ENCODE measurements at regions not wholly inside any gene's neighbourhood (a gene's known extent, or its start where the extent isn't known, plus 50 kb on each side); places are given as distances from the start of the nearest gene placed in this dataset.

GRCh38 chr21:14753069-14753465 is 207.0 kb upstream of the SAMSN1 start:
- no peak overlapping the region for H3K4me3 ChIP-seq (ENCODE audit: low read depth, low read length)
- ChIA-PET CTCF (no interaction called here), POLR2A (no interaction called here)
- H3K27me3 ChIP-seq (ENCODE audit: control insufficient read depth, insufficient read depth, low read length), result no peaks in the 10 kb centered on the region
- TF ChIP-seq, protein P1, sequence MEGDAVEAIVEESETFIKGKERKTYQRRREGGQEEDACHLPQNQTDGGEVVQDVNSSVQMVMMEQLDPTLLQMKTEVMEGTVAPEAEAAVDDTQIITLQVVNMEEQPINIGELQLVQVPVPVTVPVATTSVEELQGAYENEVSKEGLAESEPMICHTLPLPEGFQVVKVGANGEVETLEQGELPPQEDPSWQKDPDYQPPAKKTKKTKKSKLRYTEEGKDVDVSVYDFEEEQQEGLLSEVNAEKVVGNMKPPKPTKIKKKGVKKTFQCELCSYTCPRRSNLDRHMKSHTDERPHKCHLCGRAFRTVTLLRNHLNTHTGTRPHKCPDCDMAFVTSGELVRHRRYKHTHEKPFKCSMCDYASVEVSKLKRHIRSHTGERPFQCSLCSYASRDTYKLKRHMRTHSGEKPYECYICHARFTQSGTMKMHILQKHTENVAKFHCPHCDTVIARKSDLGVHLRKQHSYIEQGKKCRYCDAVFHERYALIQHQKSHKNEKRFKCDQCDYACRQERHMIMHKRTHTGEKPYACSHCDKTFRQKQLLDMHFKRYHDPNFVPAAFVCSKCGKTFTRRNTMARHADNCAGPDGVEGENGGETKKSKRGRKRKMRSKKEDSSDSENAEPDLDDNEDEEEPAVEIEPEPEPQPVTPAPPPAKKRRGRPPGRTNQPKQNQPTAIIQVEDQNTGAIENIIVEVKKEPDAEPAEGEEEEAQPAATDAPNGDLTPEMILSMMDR (IDR thresholded peaks at IDR 0.05; ENCODE audit: insufficient read depth, low read depth, low read length), result no peak
- no peak for DNase-seq (ENCODE audit: low read depth)
- H3K36me3 ChIP-seq (ENCODE audit: control insufficient read depth, insufficient read depth, low read length), result no peaks in the 10 kb centered on the region

GRCh38 chr21:14752345-14752909 is 206.3 kb upstream of the SAMSN1 start:
- Histone ChIP-seq H3K27me3 (ENCODE audit: control insufficient read depth, insufficient read depth, low read length) (no peaks in the 10 kb centered on the region), H3K4me3 (ENCODE audit: low read depth, low read length) (no peak overlapping the region), H3K36me3 (ENCODE audit: control insufficient read depth, insufficient read depth, low read length) (no peaks in the 10 kb centered on the region)
- ChIA-PET POLR2A (no interaction called here), CTCF (no interaction called here)
- TF ChIP-seq, protein P1 (IDR thresholded peaks at IDR 0.05; ENCODE audit: insufficient read depth, low read depth, low read length), result no peak
- no peak for DNase-seq (ENCODE audit: low read depth)

DNA sequence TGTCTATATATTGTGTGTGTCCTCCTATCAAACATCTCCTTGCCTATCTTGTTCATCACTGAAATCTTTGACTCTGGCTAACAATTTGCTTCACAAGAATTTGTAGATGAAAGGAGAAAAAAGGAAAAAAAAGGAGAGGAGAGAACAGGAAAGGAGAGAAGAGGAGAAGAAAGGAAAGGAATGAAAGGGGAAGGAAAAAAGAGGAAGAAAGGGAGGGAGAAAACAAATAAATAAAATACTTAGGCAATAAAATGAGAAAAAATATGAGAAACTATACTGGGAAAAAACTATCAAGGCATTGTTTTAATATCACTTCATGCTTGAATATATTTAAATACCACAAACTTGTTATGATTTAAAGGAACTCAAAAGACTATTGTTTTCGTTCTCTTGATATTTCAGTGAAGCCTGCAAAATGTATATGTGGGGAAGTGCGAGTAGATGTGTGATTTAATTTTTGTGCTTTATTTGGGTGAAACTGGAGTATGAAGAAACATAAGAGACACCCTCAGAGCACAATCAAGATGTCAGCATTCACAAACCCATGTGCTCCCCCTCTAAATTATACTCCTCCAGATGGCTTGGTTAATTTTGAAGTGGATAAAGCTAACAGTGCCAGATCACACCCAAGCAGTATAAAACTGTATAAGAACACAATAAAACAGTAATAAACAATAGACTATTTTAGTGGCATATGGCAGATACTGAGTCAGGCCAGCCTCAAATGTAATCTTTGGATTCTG is 205.7 kb upstream of the SAMSN1 start:
- Histone ChIP-seq H3K4me3 (ENCODE audit: low read depth, low read length) (no peak overlapping the region), H3K36me3 (ENCODE audit: control insufficient read depth, insufficient read depth, low read length) (no peaks in the 10 kb centered on the region), H3K27me3 (ENCODE audit: control insufficient read depth, insufficient read depth, low read length) (no peaks in the 10 kb centered on the region)
- POLR2A ChIA-PET, result no interaction called here
- CTCF ChIA-PET, result no interaction called here
- TF ChIP-seq, protein P1 (IDR thresholded peaks at IDR 0.05; ENCODE audit: insufficient read depth, low read depth, low read length), result no peak
- no peak for DNase-seq (ENCODE audit: low read depth)

DNA sequence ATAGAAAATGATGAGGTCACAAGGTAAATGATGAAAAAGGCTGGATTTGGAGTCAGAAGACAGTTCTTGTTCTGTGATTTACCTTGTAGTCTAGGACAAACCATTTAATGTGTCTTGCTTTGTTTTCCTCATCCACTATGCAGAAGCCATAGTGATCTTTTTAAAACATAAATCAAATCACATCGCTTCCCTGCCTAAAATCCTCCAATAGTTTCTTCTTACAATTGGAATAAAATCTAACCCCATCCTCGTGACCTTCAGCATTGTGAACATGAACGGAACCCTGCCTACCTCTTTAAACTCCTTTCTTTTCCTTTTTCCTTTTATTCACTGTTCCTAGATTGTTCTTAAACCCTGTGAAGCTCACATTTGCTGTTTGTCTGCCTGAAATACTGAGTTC is 204.9 kb upstream of the SAMSN1 start:
- TF ChIP-seq, protein P1 (IDR thresholded peaks at IDR 0.05; ENCODE audit: insufficient read depth, low read depth, low read length), result no peak
- Histone ChIP-seq H3K36me3 (ENCODE audit: control insufficient read depth, insufficient read depth, low read length) (no peaks in the 10 kb centered on the region), H3K27me3 (ENCODE audit: control insufficient read depth, insufficient read depth, low read length) (no peaks in the 10 kb centered on the region), H3K4me3 (ENCODE audit: low read depth, low read length) (no peak overlapping the region)
- DNase-seq (ENCODE audit: low read depth), result no peak
- ChIA-PET POLR2A (no interaction called here), CTCF (no interaction called here)

- no peaks in the 10 kb centered on the region for H3K36me3 ChIP-seq (ENCODE audit: control insufficient read depth, insufficient read depth, low read length)
- ChIA-PET CTCF (no interaction called here), POLR2A (no interaction called here)
- H3K27me3 ChIP-seq (ENCODE audit: control insufficient read depth, insufficient read depth, low read length), result no peaks in the 10 kb centered on the region
- TF ChIP-seq, protein P1 (IDR thresholded peaks at IDR 0.05; ENCODE audit: insufficient read depth, low read depth, low read length), result no peak
- H3K4me3 ChIP-seq (ENCODE audit: low read depth, low read length), result no peak overlapping the region
- DNase-seq (ENCODE audit: low read depth), result no peak
Measured at GRCh38 chr21:14750041-14750440, 203.9 kb upstream of the SAMSN1 start.
